ENCODE measurements at regions not wholly inside any gene's neighbourhood (a gene's known extent, or its start where the extent isn't known, plus 50 kb on each side); places are given as distances from the start of the nearest gene placed in this dataset.
"Not testable (repeated sequence)": the region's sequence is repeated elsewhere in the genome, so short reads cannot be mapped to it uniquely, and the experiment has no call there.

DNA sequence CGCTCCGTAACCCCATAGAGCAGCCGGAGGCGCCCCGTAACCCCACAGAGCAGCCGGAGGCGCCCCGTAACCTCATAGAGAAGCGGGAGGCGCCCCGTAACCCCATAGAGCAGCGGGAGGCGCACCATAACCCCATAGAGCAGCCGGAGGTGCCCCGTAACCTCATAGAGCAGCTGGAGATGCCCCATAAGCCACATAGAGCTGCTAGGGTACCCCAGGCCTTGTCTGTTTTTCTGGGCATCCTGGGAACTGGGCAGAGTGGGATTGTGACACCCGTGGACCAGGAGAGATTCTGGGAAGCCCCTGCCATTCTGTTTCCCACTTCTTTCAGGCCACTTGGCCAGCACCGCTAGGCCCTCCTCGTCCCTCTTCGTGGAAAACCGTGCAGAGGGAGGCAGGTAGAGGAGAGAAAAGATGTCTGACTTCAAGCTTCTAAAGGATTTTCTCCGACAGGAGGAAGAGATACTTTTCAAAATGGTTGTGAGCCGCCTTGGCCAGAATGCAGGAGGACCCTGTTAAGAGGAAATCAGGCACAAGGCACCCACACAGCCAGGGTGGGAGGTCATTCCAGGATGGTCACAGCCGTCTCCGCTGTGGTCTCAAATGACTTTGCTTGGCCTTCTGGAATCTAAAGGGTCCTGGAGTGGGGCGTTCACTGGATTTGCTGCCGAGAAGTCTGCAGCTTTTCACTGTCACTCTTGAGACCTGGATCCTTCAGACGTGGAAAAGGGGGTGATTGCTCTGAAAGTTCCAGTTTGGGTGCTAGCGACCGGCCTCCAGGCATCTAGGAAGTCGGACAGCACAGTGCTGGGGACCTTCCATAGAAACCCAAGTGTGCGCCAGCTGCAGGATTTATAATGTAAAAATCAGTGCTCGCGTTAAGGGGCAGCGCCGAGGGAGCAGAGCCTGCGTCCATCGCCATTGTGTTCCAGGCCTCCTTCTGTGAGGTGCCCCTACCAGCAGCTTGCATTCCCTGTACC is 178.3 kb upstream of the ZNF469 start:
- DNase-seq = not testable (repeated sequence)

DNA sequence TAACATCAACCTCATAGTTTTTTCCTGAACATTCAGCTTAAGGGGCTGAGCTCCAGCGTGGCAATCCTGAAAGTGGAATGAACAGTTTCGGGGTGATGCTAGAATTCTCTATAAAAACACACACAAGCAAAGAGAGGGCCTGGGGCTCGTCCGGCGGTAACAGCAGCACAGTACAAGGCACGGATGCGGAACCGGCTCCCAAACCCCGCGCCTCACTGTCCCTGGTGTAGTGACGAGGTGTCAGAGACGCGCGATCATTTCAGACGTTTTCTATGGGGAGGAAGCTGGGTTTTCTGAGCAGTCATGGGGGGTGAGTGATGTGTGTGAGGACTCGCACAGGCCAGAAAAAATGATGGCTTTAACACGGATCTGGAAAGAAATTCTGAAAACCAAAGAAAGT is 177.3 kb upstream of the ZNF469 start:
- DNase-seq = not testable (repeated sequence)

GRCh38 chr16:88206006-88206405 is 176.8 kb upstream of the ZNF469 start:
- DNase-seq = not testable (repeated sequence)

- DNase-seq = not testable (repeated sequence)
Observed at GRCh38 chr16:88206516-88206915, 176.2 kb upstream of the ZNF469 start.

DNA sequence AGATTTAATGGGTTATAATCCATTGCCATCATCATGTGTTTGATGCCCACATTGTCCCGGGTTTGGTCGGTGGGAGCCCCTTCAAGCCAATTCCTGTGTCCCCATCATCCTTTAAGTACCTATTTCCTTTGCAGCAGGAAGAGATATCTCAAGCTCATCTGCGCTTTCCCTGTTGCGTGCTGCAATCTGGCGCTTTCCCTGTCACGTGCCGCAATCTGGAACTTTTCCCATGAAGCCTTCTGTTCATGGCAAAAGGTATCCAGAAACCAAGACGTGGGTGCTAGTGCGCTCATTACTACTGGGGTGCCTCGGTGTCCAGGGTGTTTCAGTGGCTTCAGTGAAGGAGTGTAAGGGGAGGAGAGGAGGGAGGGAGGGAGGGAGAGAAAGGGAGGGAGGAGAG is 174.6 kb upstream of the ZNF469 start:
- DNase-seq = no peak

- not testable (repeated sequence) for DNase-seq
Observed at GRCh38 chr16:88208776-88209175, 174.0 kb upstream of the ZNF469 start.

DNA sequence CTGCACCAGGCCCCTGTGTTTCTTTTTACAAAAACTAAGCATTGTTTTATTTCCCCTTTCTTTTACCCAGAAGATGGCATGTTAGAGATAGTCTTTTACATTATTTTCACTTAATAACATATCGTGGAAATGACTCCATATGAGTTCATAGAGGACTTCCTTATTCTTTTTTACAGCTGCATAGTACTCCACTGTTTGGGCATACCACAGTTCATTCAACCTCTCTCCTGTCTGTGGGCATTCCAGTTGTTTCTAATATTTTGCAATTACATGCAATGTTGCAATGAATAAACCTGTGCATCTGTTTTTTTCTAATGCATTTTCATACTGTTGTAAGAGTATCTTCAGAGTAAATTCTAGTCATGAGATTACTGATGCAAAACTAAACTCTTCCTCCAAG is 173.2 kb upstream of the ZNF469 start:
- not testable (repeated sequence) for DNase-seq

- DNase-seq = not testable (repeated sequence)
Observed at GRCh38 chr16:88213937-88214336, 168.8 kb upstream of the ZNF469 start.

- DNase-seq = not testable (repeated sequence)
Observed at GRCh38 chr16:88221001-88221761, 161.6 kb upstream of the ZNF469 start.

DNA sequence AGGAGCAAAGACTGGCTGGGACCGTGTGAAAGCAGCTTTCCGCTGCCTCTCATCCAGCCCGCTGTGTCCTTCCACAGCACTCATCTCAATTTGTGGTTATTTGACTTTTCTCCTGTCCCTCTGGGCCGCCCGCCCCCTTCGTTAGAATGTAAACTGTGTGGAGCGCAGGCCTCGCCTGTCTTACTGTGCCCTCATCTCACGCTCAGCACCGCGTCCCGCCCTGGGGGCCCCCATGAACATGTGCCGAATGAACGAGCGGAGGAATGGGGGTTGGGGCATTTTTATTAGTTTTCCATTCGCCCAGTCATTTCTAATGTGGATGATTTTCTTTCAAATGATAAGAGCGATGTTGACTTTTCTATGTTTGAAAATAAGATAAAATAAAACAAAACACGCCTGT is 159.1 kb upstream of the ZNF469 start:
- not testable (repeated sequence) for DNase-seq

DNA sequence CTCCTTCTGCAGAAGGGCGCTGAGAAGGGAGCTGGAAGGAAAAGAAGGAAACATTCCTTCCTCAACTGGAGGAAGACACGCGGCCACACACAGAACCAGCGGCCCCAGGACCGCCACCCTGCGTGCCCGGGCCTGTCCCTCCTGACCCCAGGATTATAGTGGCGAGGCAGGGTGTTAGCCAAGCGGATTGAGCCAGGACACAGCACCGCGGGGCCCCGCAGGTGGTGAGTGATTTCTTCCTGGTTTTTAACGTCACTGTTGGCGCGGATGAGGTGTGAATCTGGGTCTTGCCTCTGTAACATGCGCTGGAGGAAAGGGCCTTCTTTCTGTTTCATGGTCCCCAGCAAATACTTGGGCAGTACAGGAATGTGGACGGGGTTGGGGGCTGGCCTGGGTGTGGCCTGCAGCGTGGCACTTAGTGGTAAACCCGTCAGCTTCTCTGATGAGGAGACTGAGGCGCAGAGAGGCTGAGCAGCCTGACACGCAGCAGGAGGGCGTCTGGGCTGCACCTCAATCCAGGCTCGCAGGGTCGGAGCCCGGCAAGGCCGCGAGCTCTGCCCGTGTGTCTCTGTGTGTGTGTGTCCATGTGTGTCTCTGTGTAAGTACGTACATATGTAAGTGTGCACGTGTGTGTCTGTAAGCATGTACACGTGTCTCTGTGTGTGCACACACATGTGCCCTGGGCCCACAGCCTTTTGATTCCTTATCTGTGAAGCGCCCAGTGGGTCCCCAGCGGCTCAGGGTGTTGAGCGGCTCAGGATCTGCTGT is 158.4 kb upstream of the ZNF469 start:
- DNase-seq = not testable (repeated sequence)

DNA sequence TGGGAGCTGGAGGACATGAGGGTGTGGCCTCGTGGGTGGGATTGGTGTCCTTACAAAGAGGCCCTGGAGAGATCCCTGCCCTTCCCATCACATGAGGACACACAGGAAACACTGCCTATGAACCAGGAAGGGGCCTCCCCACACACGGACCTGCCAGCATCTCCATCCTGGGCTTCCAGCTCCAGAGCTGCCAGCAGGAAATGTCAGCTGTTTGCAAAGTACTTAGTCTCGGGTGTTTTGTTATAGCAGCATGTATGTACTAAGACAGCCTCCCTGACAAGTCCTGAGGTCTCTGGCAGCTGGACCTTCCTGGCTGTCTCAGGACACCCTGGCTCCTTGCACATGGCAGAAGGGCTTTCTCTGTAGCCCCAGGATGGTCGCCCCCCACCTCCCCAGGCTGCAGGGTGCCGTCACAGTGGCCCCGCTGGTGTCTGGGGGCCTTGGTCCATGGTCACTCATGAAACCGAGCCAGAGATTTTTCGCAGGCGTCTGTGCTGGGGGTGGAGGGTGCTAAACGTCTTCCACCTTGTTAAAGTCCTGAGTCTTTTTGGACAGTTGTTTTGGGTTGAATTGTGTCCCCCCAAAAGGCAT is 157.0 kb upstream of the ZNF469 start:
- DNase-seq = not testable (repeated sequence)

DNA sequence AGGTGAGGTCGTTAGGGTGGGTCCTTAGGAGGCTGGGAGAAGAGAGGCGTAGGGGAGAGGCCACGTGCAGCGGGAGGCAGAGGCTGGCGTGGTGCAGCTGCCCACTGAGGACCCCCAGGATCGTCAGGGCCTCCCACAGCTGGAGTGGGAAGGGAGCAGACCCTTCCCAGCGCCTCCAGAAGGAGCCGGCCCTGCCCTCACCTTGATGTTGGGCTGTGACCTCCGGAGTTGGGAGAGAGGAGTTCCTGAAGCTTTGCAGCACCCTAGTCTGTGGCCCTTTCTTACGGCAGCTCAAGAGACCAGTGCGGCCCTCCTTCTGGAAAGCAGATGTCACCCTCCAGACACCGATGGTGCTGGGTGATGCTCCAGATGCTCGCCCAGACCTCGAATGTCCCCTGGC is 156.5 kb upstream of the ZNF469 start:
- not testable (repeated sequence) for DNase-seq

GRCh38 chr16:88227026-88227721 is 155.6 kb upstream of the ZNF469 start:
- not testable (repeated sequence) for DNase-seq

DNA sequence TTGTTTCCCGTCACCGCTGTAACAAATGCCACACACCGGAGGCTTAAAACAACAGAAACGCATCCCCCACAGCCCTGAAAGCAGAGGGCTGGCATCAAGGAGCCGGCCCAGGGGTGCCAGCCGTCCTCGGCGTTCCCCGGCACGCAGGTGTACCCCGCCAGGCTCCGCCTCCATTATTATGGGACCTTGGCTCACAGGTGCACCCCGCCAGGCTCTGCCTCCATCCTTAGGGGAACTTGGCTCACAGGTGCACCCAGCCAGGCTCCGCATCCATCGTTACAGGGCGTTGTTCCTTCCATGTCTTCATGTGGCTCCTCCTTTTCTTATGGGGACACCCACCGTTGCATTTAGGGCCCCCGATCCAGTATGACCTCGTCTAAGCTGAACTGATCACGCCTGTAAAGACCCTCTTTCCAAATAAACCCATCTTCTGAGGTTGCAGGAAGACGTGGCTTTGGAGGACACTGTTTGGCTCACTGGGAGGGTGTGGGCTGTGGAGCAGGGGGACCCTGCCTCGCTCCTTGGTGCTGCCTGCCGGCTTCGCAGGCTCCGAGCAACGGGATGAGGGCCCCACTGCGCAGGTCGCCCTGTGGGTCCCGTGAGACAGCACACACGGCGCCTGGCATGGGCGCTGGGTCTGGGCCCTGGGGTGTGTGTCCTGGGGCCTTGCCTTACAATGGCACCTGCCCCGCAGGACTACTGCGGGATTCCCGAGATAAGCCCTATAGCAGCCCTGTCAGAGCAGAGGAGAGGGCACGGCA is 154.9 kb upstream of the ZNF469 start:
- DNase-seq = not testable (repeated sequence)

GRCh38 chr16:88228751-88229150 is 154.0 kb upstream of the ZNF469 start:
- DNase-seq = not testable (repeated sequence)

DNA sequence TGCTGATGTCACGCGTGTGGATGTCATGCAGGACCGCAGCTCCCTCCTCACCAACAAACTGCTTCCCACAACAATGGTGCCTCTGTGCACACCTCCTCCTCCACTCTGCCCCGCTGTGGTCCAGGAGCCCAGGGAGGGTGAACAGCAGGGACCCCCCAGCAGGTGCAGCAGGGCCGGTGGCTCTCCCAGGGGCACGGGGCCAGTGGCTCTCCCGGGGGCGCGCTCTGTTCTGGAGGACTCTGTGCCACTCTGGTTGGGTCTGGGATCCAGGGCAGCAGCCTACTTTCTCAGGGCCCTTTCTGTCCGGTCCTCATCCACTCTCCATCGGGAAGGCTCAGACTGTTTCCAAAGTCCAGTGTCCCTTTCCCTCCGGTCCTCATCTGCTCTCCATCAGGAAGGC is 153.0 kb upstream of the ZNF469 start:
- not testable (repeated sequence) for DNase-seq

DNA sequence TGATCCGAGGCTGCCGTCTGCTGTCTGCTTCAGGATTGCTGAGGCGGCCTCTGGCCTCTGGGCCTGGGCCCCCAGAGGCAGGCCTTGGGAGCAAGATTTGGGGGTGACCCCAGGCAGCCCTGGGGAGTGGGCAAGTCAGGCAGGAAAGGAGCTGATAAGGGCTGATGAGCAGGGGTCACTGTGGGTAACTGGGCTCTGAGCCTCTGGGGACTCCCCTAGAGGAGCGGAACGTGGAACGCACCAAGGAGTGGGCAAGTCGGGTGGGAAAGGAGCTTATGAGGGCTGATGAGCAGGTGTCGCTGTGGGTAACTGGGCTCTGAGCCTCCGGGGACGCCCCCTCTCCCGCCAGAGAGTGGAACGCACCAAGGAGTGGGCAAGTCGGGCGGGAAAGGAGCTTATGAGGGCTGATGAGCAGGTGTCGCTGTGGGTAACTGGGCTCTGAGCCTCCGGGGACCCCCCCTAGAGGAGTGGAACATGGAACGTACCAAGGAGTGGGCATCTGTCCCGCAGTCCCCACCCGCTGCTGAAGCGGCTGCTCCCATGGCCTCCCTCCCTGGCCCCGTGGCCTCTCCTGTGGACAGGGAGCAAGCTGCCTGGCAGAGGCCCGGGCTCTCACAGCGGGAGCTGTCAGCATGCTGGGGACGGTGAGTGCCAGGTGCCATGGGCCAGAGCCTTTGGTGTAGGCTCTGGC is 152.3 kb upstream of the ZNF469 start:
- not testable (repeated sequence) for DNase-seq

DNA sequence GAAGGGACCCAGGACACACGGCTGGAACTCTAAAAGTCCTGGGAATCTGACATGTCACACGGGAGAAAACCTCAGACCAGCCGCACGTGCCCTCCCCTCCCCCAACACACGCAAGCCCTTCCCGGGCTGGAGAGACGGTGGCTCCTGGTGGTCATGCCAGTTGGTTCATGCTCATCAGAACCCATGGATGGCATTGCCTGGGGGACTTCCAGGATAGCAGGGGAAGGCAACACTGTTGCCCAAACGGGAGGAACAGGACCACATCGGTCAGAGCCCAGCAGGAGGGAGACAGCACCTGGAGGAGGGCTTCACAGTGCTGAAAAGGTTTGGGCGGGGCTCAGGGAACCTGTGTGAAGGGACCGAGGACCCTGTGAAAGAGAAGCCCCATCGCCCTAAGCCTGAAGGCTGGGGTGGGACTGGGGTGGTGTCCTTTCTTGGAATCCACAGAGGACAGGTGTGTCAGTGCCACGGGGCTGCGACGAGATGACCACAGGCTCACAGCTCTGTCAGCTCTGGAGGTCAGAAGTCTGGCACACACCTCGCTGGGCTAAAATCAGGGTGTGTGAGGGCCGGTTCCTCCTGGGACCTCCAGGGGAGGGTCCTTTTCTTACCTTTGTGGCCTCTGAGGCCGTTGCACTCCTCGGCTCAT is 151.7 kb upstream of the ZNF469 start:
- not testable (repeated sequence) for DNase-seq

- not testable (repeated sequence) for DNase-seq
Observed at GRCh38 chr16:88231839-88232238, 150.9 kb upstream of the ZNF469 start.
